ENCODE measurements at regions not wholly inside any gene's neighbourhood (a gene's known extent, or its start where the extent isn't known, plus 50 kb on each side); places are given as distances from the start of the nearest gene placed in this dataset.

GRCh38 chr6:94636780-94637385 is 940.5 kb upstream of the MANEA start:
- TF ChIP-seq CTCF (IDR thresholded peaks at IDR 0.05; ENCODE audit: poor library complexity, severe bottlenecking): no peak
- peak; percentile 20 for TF ChIP-seq RAD21 (conservative IDR thresholded peaks at IDR 0.05)
- TF ChIP-seq EP300 (conservative IDR thresholded peaks at IDR 0.05; ENCODE audit: poor library complexity, severe bottlenecking): no peak

Data from neural cell (in vitro differentiated cells).